GM18858 (cell line): ENCODE measurements at regions not wholly inside any gene's neighbourhood (a gene's known extent, or its start where the extent isn't known, plus 50 kb on each side); places are given as distances from the start of the nearest gene placed in this dataset.

ENCODE experiments used
- ATAC-seq: cut with Tn5 transposase; IDR thresholded peaks from one replicate; pipeline ENCODE4 v1.9.1; 2021; ENCODE audit not compliant: unreplicated experiment

GRCh38 chr6:166775923-166776220, 148.8 kb upstream of the RPS6KA2 start:
- ATAC-seq: no peak

- no peak for ATAC-seq
Measured at GRCh38 chr6:166775180-166775922, 148.3 kb upstream of the RPS6KA2 start.

GRCh38 chr6:166774770-166775169, 147.7 kb upstream of the RPS6KA2 start:
- no peak for ATAC-seq

GRCh38 chr6:166774292-166774691, 147.2 kb upstream of the RPS6KA2 start:
- ATAC-seq: no peak

- no peak for ATAC-seq
Measured at GRCh38 chr6:166772518-166772917, 145.5 kb upstream of the RPS6KA2 start.

- no peak for ATAC-seq
Measured at GRCh38 chr6:166771701-166772100, 144.7 kb upstream of the RPS6KA2 start.

- no peak for ATAC-seq
Measured at GRCh38 chr6:166770216-166771116, 143.4 kb upstream of the RPS6KA2 start.

- ATAC-seq: no peak
Measured at GRCh38 chr6:166769648-166770047, 142.6 kb upstream of the RPS6KA2 start.

- no peak for ATAC-seq
Measured at GRCh38 chr6:166768761-166769160, 141.7 kb upstream of the RPS6KA2 start.

GRCh38 chr6:166767230-166767629, 140.2 kb upstream of the RPS6KA2 start:
- ATAC-seq: no peak

GRCh38 chr6:166766769-166767168, 139.7 kb upstream of the RPS6KA2 start:
- no peak for ATAC-seq

- ATAC-seq: no peak
Measured at GRCh38 chr6:166765234-166765541, 138.1 kb upstream of the RPS6KA2 start.

- no peak for ATAC-seq
Measured at GRCh38 chr6:166764473-166765233, 137.6 kb upstream of the RPS6KA2 start.

- no peak for ATAC-seq
Measured at GRCh38 chr6:166763606-166764472, 136.8 kb upstream of the RPS6KA2 start.

- ATAC-seq: no peak
Measured at GRCh38 chr6:166761801-166762200, 134.8 kb upstream of the RPS6KA2 start.

GRCh38 chr6:166760288-166760687, 133.2 kb upstream of the RPS6KA2 start:
- no peak for ATAC-seq

- no peak for ATAC-seq
Measured at GRCh38 chr6:166758136-166758704, 131.2 kb upstream of the RPS6KA2 start.

- ATAC-seq: no peak
Measured at GRCh38 chr6:166757232-166758135, 130.4 kb upstream of the RPS6KA2 start.

GRCh38 chr6:166754218-166755030, 127.4 kb upstream of the RPS6KA2 start:
- ATAC-seq: no peak
